ENCODE measurements at regions not wholly inside any gene's neighbourhood (a gene's known extent, or its start where the extent isn't known, plus 50 kb on each side); places are given as distances from the start of the nearest gene placed in this dataset.
"Not testable (repeated sequence)": the region's sequence is repeated elsewhere in the genome, so short reads cannot be mapped to it uniquely, and the experiment has no call there.

DNA sequence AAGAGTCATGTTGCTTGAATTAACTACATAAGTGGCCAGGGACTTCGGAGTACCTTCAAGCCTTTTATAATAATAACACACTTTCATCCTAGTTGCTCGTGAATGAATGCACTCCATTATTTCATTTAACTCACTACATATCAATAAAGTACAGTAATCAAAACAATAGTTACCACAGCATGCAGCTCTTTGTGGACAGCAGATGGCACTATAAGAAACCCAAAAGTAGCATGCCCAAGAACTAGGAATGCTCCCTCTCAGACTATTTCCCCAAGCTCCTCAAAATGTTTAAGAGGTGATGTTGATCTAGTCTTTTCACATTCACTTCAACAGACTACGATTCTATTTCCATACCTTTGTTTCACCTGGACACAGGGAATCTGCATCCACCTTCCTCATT is 500.8 kb upstream of the DIAPH2 start:
- no peaks in the 10 kb centered on the region for H3K36me3 ChIP-seq (ENCODE audit: insufficient read depth, low read length, poor library complexity, severe bottlenecking)
- DNase-seq (ENCODE audit: low spot score): peak; percentile 33
- intact Hi-C loops (cut with micrococcal nuclease; ENCODE audit: unreplicated experiment): loop anchor here (2.0 to 10.0 kb wide), 3 partner anchors 277 to 837 kb away; no protein-coding TSS in a partner anchor
- TF ChIP-seq, protein P1, sequence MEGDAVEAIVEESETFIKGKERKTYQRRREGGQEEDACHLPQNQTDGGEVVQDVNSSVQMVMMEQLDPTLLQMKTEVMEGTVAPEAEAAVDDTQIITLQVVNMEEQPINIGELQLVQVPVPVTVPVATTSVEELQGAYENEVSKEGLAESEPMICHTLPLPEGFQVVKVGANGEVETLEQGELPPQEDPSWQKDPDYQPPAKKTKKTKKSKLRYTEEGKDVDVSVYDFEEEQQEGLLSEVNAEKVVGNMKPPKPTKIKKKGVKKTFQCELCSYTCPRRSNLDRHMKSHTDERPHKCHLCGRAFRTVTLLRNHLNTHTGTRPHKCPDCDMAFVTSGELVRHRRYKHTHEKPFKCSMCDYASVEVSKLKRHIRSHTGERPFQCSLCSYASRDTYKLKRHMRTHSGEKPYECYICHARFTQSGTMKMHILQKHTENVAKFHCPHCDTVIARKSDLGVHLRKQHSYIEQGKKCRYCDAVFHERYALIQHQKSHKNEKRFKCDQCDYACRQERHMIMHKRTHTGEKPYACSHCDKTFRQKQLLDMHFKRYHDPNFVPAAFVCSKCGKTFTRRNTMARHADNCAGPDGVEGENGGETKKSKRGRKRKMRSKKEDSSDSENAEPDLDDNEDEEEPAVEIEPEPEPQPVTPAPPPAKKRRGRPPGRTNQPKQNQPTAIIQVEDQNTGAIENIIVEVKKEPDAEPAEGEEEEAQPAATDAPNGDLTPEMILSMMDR (conservative IDR thresholded peaks at IDR 0.05; ENCODE audit: low read depth, low read length): peak; percentile 59
- no peak for TF ChIP-seq EZH2 (IDR thresholded peaks at IDR 0.05; ENCODE audit: borderline replicate concordance, low read depth, low read length, poor library complexity, severe bottlenecking)
- H3K27me3 ChIP-seq (replicated peaks; ENCODE audit: insufficient read depth, low read depth, low read length, poor library complexity): no peaks in the 10 kb centered on the region
- ChIA-PET CTCF (no interaction called here), POLR2A (ENCODE audit: low non-redundant PET) (no interaction called here)
- no peak overlapping the region for H3K4me3 ChIP-seq (ENCODE audit: low read depth, low read length, poor library complexity, severe bottlenecking)
- peaks cover 10% of the 10 kb centered on the region for H3K4me1 ChIP-seq (ENCODE audit: insufficient read depth, low read length, poor library complexity, severe bottlenecking)
- no TSS peak for BruUV-seq (replicated peaks)
- no peak overlapping the region for H3K27ac ChIP-seq (ENCODE audit: low read depth, low read length, poor library complexity, severe bottlenecking)
- no peaks in the 10 kb centered on the region for H3K9me3 ChIP-seq (ENCODE audit: low read depth, low read length, poor library complexity, severe bottlenecking)

DNA sequence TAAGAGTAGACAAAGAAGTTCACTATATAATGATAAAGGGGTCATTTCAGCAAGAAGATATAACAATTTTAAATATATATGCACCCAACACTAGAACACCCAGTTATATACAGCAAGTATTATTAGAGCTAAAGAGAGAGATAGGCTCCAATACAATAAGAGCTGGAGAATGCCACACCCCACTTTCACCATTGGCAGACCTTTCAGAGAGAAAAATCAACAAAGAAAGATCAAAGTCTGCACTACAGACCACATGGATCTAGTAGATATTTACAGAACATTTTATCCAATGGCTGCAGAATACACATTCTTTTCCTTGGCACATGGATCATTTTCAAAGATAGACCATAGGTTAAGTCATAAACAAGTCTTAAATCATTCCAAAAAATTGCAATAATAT is 479.7 kb upstream of the DIAPH2 start:
- POLR2A ChIA-PET (ENCODE audit: low non-redundant PET): no interaction called here
- TF ChIP-seq EZH2 (IDR thresholded peaks at IDR 0.05; ENCODE audit: borderline replicate concordance, low read depth, low read length, poor library complexity, severe bottlenecking): no peak
- TF ChIP-seq, protein P1 (conservative IDR thresholded peaks at IDR 0.05; ENCODE audit: low read depth, low read length): no peak
- no TSS peak for BruUV-seq (replicated peaks)

GRCh38 chrX:96211953-96212352 is 472.7 kb upstream of the DIAPH2 start:
- no peak overlapping the region for H3K27ac ChIP-seq (ENCODE audit: low read depth, low read length, poor library complexity, severe bottlenecking)
- H3K27me3 ChIP-seq (replicated peaks; ENCODE audit: insufficient read depth, low read depth, low read length, poor library complexity): no peaks in the 10 kb centered on the region
- no peaks in the 10 kb centered on the region for H3K9me3 ChIP-seq (ENCODE audit: low read depth, low read length, poor library complexity, severe bottlenecking)
- intact Hi-C loops (cut with micrococcal nuclease; ENCODE audit: unreplicated experiment): no loop called here
- POLR2A ChIA-PET (ENCODE audit: low non-redundant PET): no interaction called here
- no TSS peak for BruUV-seq (replicated peaks)
- no peaks in the 10 kb centered on the region for H3K4me1 ChIP-seq (ENCODE audit: insufficient read depth, low read length, poor library complexity, severe bottlenecking)
- H3K36me3 ChIP-seq (ENCODE audit: insufficient read depth, low read length, poor library complexity, severe bottlenecking): no peaks in the 10 kb centered on the region
- no peak overlapping the region for H3K4me3 ChIP-seq (ENCODE audit: low read depth, low read length, poor library complexity, severe bottlenecking)
- CTCF ChIA-PET: no interaction called here
- TF ChIP-seq, protein P1 (conservative IDR thresholded peaks at IDR 0.05; ENCODE audit: low read depth, low read length): no peak
- no peak for TF ChIP-seq EZH2 (IDR thresholded peaks at IDR 0.05; ENCODE audit: borderline replicate concordance, low read depth, low read length, poor library complexity, severe bottlenecking)
- DNase-seq (ENCODE audit: low spot score): peak; percentile 34

More for the DNA sequence above, 479.7 kb upstream of the DIAPH2 start:
- H3K9me3 ChIP-seq (ENCODE audit: low read depth, low read length, poor library complexity, severe bottlenecking): no peaks in the 10 kb centered on the region
- intact Hi-C loops (cut with micrococcal nuclease; ENCODE audit: unreplicated experiment): no loop called here
- CTCF ChIA-PET: no interaction called here
- DNase-seq (ENCODE audit: low spot score): no peak
- no peaks in the 10 kb centered on the region for H3K4me1 ChIP-seq (ENCODE audit: insufficient read depth, low read length, poor library complexity, severe bottlenecking)
- H3K36me3 ChIP-seq (ENCODE audit: insufficient read depth, low read length, poor library complexity, severe bottlenecking): no peaks in the 10 kb centered on the region
- no peaks in the 10 kb centered on the region for H3K27me3 ChIP-seq (replicated peaks; ENCODE audit: insufficient read depth, low read depth, low read length, poor library complexity)
- H3K27ac ChIP-seq (ENCODE audit: low read depth, low read length, poor library complexity, severe bottlenecking): no peak overlapping the region
- H3K4me3 ChIP-seq (ENCODE audit: low read depth, low read length, poor library complexity, severe bottlenecking): no peak overlapping the region

GRCh38 chrX:96214681-96215080 is 470.0 kb upstream of the DIAPH2 start:
- H3K9me3 ChIP-seq (ENCODE audit: low read depth, low read length, poor library complexity, severe bottlenecking); H3K4me1 ChIP-seq (ENCODE audit: insufficient read depth, low read length, poor library complexity, severe bottlenecking); H3K27me3 ChIP-seq (replicated peaks; ENCODE audit: insufficient read depth, low read depth, low read length, poor library complexity); CTCF ChIA-PET; POLR2A ChIA-PET (ENCODE audit: low non-redundant PET); H3K27ac ChIP-seq (ENCODE audit: low read depth, low read length, poor library complexity, severe bottlenecking); DNase-seq (ENCODE audit: low spot score); H3K4me3 ChIP-seq (ENCODE audit: low read depth, low read length, poor library complexity, severe bottlenecking); intact Hi-C loops (cut with micrococcal nuclease; ENCODE audit: unreplicated experiment); H3K36me3 ChIP-seq (ENCODE audit: insufficient read depth, low read length, poor library complexity, severe bottlenecking); BruUV-seq (replicated peaks): not testable (repeated sequence)

Data from A673 (cell line).